ENCODE measurements at regions not wholly inside any gene's neighbourhood (a gene's known extent, or its start where the extent isn't known, plus 50 kb on each side); places are given as distances from the start of the nearest gene placed in this dataset.
"Not testable (repeated sequence)": the region's sequence is repeated elsewhere in the genome, so short reads cannot be mapped to it uniquely, and the experiment has no call there.

DNA sequence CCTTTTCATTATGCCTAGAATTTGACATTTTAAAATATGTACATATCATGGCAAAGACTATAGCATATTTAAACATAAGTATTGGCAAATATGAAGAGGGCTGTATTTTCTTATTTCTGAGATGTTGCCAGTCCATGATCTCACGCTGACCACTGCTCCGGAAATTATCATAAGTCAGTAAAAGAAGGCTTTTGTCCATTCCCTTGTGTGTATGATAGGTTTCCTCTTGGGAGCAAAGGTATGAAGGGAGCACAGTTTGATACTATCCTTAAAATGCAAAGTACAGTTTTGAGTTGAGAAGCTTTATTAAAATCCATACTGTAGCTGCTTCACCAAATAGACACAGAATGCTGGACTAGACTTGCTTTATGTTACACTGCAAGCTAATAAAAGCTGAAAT lies 52.6 kb upstream of the AGA start:
- no peak for DNase-seq (ENCODE audit: low spot score)

DNA sequence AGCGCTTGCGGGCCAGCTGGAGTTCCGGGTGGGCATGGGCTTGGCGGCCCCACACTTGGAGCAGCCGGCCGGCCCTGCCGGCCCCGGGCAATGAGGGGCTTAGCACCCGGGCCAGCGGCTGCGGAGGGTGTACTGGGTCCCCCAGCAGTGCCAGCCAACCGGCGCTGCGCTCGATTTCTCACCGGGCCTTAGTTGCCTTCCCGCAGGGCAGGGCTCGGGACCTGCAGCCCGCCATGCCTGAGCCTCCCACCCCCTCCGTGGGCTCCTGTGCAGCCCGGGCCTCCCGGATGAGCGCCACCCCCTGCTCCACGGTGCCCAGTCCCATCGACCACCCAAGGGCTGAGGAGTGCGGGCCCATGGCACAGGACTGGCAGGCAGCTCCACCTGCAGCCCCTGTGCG lies 53.4 kb upstream of the AGA start:
- DNase-seq (ENCODE audit: low spot score) = not testable (repeated sequence)

- no peak for DNase-seq (ENCODE audit: low spot score)
Observed at GRCh38 chr4:177499537-177499936, 57.3 kb upstream of the AGA start.

- no peak for DNase-seq (ENCODE audit: low spot score)
Observed at GRCh38 chr4:177505171-177505615, 63.0 kb upstream of the AGA start.

GRCh38 chr4:177508662-177509061 lies 66.4 kb upstream of the AGA start:
- DNase-seq (ENCODE audit: low spot score) = no peak

DNA sequence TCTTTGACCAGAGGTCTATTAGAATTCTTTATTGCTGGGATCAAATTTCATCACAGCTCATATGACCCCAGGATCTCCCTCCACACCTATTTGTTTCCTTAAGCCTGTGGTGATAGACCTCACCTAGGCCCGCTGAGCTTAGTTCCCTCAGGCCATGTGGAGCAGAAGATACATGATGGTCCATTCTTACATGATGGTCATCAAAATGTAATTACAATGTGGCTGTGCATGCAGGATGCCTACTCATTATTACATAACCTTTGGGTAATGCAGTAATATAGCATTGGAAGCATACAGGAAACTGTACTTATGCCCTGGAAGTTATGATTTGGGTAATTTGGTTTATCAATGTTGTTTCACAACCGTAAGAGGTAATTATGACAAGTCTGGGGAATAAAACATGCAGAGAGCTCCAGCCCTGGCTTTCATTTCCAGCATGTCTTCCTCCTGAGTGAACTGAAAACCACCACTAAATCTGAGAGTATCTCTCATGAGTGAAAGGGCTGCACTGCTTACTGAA lies 67.0 kb upstream of the AGA start:
- no peak for DNase-seq (ENCODE audit: low spot score)

DNA sequence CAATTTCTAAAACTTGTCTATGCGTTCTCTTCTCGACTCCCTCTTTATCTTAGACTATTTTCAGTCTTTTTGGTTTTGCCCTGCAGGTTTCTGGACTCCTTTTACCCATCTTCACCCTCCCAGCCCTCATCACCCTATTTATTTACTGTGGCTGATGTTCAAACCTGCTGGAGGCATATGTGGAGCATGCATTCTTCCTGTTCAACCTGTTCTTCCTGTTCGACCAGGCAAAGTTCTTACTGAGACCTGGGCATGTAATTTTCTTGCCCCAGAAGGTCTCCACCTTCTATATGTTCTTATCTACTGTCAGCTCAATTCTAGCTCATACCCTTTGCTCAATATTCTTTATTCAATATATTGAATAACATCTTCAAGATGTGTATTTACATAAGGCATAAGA lies 69.4 kb upstream of the AGA start:
- DNase-seq (ENCODE audit: low spot score) = no peak

DNA sequence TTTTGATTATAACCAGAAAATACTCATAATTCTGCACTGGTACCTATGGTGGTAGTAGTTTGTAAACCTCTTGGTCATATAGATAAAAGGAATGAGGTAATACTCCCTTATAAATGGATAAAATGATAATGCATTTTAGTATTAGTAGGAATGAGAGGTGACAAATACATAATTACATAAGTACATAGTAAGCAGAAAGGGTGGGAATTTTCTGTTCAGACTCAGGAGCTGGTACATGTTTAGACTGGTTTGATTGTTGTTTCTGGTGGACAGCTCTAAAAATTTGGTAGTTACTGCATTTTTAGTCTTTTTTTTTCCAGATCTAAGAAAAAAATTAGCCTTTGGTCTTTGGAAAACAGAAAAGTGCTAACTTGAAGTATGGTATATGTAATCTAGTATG lies 70.4 kb upstream of the AGA start:
- no peak for DNase-seq (ENCODE audit: low spot score)

- no peak for DNase-seq (ENCODE audit: low spot score)
Observed at GRCh38 chr4:177517862-177518261, 75.6 kb upstream of the AGA start.

- no peak for DNase-seq (ENCODE audit: low spot score)
Observed at GRCh38 chr4:177519481-177520260, 77.4 kb upstream of the AGA start.

DNA sequence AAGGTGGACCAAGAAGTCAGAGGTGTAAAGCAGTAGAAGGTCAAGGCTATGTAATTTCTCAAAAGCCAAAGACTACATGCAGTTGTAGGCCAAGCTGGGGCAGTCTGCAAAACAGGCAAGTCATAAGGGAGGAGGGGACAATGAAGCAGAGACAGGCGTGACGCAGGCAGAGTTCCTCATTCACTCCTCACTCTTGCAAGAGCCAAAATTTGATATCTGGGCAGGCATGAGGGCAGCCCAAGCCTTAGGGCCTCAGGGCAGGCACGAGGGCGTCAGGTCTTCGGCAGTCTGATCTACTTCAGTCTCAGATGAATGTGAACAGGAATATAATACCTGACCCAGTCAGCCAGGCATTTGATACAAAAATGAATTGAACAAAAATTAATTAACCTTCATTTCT lies 86.4 kb upstream of the AGA start:
- no peak for DNase-seq (ENCODE audit: low spot score)

- DNase-seq (ENCODE audit: low spot score) = no peak
Observed at GRCh38 chr4:177530561-177530960, 88.3 kb upstream of the AGA start.

GRCh38 chr4:177532358-177532757 lies 90.1 kb upstream of the AGA start:
- no peak for DNase-seq (ENCODE audit: low spot score)

- not testable (repeated sequence) for DNase-seq (ENCODE audit: low spot score)
Observed at GRCh38 chr4:177534841-177535240, 92.6 kb upstream of the AGA start.

DNA sequence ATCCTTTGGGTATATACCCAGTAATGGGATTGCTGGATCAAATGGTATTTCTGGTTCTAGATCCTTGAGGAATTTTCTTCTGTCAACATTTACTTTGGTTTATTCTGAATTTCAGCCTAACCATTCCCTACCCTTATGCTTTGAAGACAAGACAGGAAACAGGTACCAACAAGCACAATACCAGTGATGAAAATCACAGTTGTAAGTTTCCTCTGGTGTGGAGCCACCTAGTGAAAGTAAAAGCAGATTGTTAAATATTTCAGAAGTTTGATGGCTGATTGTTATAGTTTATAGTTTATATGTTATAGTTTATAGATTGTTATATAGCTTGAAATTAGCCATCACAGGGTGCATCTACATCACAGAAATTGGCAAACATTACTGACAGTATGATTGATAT lies 104.5 kb upstream of the AGA start:
- DNase-seq (ENCODE audit: low spot score) = no peak

DNA sequence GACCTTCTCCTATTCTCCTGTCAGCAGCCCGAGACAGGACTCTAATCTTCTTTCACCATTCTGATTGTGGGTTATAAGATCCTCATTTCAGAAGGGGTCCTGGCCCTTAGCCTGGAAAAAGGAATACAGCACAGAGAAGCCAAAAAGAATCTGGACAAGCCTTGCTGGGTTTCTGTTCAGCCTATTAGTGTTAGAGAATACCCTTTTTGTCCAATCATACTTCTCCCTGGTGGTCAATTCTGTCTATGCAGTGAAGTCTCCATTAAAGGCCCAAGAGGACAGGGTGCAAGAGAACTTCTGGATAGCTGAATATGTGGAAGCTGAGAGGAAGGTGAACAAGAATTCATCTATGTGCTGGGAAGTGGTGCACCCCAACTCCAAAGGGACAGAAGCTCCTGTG lies 105.7 kb upstream of the AGA start:
- DNase-seq (ENCODE audit: low spot score) = no peak

DNA sequence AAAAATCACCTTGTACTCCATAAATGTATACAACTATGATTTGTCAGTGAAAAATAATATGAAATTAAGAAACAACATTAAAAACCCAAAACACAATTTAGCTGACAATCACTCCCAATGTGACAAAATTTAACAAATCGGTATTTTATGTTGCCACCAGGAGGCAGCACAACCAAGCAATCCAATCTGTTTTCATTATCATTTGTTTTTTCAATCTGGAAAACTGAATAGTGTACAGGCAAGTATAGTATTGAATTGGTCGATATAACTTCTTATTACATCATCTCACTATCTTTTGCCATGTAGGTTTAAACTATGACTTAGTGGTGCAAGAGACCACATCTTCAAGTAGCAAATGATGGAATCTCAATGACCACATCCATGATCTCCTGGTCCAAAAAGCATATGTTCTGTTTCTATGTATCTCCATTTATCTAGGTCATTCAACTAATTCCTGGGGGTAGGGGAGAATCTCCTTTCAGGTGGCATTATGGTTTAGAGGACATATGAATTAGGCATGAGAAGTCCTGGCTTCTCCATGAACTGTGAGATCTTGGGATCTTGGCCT lies 112.9 kb upstream of the AGA start:
- DNase-seq (ENCODE audit: low spot score) = peak; percentile 32

DNA sequence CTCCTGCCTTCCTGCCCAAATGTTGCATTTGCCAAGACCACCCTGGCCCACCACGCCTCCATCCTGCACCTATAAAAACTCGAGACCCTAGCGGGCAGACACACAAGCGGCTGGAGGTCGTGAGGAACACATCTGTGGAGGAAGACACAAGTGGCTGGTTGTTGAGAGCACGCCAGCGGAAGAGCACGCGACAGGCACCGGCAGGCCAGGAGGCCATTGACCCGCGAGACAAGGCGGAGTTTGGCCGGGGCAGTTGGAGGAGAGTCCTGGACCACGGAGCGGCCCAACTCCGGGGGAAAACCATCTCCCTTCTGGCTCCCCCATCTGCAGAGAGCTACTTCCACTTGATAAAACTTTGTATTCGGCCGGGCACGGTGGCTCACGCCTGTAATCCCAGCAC lies 115.2 kb upstream of the AGA start:
- no peak for DNase-seq (ENCODE audit: low spot score)

GRCh38 chr4:177558995-177559394 lies 116.8 kb upstream of the AGA start:
- DNase-seq (ENCODE audit: low spot score) = no peak

- no peak for DNase-seq (ENCODE audit: low spot score)
Observed at GRCh38 chr4:177562163-177562562, 119.9 kb upstream of the AGA start.

- no peak for DNase-seq (ENCODE audit: low spot score)
Observed at GRCh38 chr4:177562859-177563258, 120.6 kb upstream of the AGA start.

GRCh38 chr4:177566691-177567090 lies 124.5 kb upstream of the AGA start:
- no peak for DNase-seq (ENCODE audit: low spot score)

DNA sequence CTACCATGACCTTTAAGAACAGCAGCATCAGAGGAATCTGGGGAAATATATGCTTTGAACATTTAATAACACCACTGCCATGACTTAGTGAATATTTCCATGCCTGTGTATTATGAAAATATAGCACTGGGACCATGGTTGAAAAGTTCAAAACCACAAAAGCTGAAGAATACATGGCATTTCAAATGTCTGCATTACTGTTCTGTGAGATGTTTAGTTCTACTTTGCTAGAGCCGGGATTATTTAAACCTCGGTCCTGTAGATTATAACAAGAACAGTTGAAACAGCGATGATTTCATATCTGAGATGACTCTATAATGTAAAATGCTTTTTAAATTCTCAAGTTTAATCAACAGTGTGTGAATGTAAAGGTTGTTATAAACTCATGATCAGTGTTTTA lies 126.7 kb upstream of the AGA start:
- DNase-seq (ENCODE audit: low spot score) = no peak

DNA sequence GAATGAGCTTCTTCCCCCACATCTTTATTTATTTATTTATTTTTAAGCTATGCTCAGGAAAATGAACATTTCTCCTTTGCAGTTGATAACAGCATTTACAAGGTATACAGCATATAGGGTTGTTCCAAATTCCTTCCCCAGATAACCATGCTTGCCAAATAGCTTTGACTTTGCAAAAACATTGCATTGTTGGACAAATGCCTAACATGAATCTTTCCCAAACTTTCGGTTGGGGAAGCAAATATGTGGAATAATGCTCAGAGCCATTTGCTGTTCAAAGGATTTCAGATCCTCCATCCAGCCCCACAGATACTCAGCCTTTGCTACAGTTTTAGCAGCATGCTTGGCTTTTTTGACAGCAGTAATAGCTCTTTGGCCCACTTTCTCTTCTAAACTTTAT lies 127.2 kb upstream of the AGA start:
- no peak for DNase-seq (ENCODE audit: low spot score)

All from AG08395 (cell line).